ENCODE measurements at regions not wholly inside any gene's neighbourhood (a gene's known extent, or its start where the extent isn't known, plus 50 kb on each side); places are given as distances from the start of the nearest gene placed in this dataset.

DNA sequence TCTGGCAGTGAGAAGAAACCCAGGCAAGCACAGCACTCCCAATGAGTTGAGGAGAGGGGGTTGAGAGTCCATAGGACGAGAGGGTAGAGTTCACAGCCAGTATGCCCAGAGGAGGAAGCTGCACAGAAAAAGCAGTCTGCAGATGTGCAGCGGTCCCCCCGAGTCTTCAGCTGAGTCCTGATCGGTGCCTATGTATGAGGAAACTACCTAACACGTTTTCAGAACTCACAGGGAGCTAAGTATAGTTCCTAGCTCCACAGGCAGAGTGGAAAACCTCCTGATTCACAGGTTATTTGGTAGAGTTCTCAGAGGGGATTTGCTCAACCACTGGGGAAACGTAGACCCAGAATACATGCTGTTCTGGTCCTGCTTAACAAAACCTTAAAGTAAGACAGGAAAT, 271.3 kb upstream of the CNTNAP2 start:
- TF ChIP-seq, protein P1, sequence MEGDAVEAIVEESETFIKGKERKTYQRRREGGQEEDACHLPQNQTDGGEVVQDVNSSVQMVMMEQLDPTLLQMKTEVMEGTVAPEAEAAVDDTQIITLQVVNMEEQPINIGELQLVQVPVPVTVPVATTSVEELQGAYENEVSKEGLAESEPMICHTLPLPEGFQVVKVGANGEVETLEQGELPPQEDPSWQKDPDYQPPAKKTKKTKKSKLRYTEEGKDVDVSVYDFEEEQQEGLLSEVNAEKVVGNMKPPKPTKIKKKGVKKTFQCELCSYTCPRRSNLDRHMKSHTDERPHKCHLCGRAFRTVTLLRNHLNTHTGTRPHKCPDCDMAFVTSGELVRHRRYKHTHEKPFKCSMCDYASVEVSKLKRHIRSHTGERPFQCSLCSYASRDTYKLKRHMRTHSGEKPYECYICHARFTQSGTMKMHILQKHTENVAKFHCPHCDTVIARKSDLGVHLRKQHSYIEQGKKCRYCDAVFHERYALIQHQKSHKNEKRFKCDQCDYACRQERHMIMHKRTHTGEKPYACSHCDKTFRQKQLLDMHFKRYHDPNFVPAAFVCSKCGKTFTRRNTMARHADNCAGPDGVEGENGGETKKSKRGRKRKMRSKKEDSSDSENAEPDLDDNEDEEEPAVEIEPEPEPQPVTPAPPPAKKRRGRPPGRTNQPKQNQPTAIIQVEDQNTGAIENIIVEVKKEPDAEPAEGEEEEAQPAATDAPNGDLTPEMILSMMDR (IDR thresholded peaks at IDR 0.05), result no peak
- no peak for TF ChIP-seq POLR2A (IDR thresholded peaks at IDR 0.05)

Measured in Peyer's patch (tissue), 4 donors.